Neural progenitor cell (in vitro differentiated cells): ENCODE measurements at regions not wholly inside any gene's neighbourhood (a gene's known extent, or its start where the extent isn't known, plus 50 kb on each side); places are given as distances from the start of the nearest gene placed in this dataset.

Experiments used
- EZH2 ChIP-seq: fragments of 200-600 bp; sonication (generic); IDR thresholded peaks from 2 replicates; pipeline ENCODE4 v1.6.1; 2017; ENCODE audit warnings: antibody characterized with exemption, mild to moderate bottlenecking, moderate library complexity
- TF ChIP-seq, protein P1 (sequence below): fragments of 200-600 bp; sonication (generic); IDR thresholded peaks from 2 replicates; pipeline ENCODE4 v1.5.1; 2017; ENCODE audit warnings: antibody characterized with exemption, mild to moderate bottlenecking

DNA sequence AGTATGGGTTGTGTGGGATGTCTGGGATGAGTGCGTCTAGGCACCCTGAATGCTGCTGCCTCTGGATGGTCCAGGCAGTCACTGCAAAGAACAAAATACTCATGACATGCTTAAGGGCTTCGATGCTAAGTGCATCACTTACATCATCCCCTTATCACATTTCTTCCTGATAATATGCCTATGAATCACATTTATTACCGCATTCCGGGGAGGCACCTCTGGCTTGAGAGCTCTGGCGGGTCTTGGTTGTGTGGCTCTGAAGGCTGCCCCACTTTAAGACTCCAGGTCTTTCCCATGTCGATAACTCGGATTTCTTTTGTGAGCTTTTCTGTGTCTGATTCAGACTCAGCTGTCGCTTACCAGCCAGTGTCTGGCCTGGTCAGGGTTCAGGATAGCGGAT is 1126.4 kb downstream of the TBC1D22A start:
- TF ChIP-seq EZH2: no peak
- TF ChIP-seq, protein P1, sequence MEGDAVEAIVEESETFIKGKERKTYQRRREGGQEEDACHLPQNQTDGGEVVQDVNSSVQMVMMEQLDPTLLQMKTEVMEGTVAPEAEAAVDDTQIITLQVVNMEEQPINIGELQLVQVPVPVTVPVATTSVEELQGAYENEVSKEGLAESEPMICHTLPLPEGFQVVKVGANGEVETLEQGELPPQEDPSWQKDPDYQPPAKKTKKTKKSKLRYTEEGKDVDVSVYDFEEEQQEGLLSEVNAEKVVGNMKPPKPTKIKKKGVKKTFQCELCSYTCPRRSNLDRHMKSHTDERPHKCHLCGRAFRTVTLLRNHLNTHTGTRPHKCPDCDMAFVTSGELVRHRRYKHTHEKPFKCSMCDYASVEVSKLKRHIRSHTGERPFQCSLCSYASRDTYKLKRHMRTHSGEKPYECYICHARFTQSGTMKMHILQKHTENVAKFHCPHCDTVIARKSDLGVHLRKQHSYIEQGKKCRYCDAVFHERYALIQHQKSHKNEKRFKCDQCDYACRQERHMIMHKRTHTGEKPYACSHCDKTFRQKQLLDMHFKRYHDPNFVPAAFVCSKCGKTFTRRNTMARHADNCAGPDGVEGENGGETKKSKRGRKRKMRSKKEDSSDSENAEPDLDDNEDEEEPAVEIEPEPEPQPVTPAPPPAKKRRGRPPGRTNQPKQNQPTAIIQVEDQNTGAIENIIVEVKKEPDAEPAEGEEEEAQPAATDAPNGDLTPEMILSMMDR: no peak
